ENCODE measurements at regions not wholly inside any gene's neighbourhood (a gene's known extent, or its start where the extent isn't known, plus 50 kb on each side); places are given as distances from the start of the nearest gene placed in this dataset.
"Not testable (repeated sequence)": the region's sequence is repeated elsewhere in the genome, so short reads cannot be mapped to it uniquely, and the experiment has no call there.

DNA sequence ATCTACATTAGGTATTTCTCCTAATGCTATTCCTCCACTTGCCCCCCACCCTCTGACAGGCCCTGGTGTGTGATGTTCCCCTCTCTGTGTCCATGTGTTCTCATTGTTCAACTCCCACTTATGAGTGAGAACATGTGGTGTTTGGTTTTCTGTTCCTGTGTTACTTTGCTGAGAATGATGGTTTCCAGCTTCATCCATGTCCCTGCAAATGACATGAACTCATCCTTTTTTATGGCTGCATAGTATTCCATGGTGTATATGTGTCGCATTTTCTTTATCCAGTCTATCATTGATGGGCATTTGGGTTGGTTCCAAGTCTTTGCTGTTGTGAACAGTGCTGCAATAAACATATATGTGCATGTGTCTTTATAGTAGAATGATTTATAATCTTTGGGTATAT lies 50.6 kb upstream of the GRHL3 start:
- not testable (repeated sequence) for H3K27me3 ChIP-seq; H3K79me2 ChIP-seq (ENCODE audit: low read depth); H3K4me1 ChIP-seq; H3K36me3 ChIP-seq; H4K20me1 ChIP-seq (ENCODE audit: low read depth); H3K9ac ChIP-seq; H3F3A ChIP-seq (ENCODE audit: low read depth); H3K4me2 ChIP-seq; H3K36me3 Mint-ChIP-seq; H3K9me3 ChIP-seq (ENCODE audit: low read depth); H3K27me3 Mint-ChIP-seq (ENCODE audit: insufficient read depth, low read depth); DNase-seq (ENCODE audit: low spot score); H3K4me3 ChIP-seq; H3K4me3 Mint-ChIP-seq; H2AFZ ChIP-seq (replicated peaks); H3K27ac Mint-ChIP-seq; H3K27ac ChIP-seq; H3K4me1 Mint-ChIP-seq
- H3K9me3 Mint-ChIP-seq, result peaks cover 30% of the 10 kb centered on the region

GRCh38 chr1:24266998-24267397 lies 52.2 kb upstream of the GRHL3 start:
- no peak overlapping the region for H3K9ac ChIP-seq
- H2AFZ ChIP-seq (replicated peaks), result no peak overlapping the region
- peaks cover 21% of the 10 kb centered on the region for H3K9me3 Mint-ChIP-seq
- H3K4me1 Mint-ChIP-seq, result no peaks in the 10 kb centered on the region
- no peaks in the 10 kb centered on the region for H3K9me3 ChIP-seq (ENCODE audit: low read depth)
- no peak overlapping the region for H3K4me3 ChIP-seq
- no peaks in the 10 kb centered on the region for H4K20me1 ChIP-seq (ENCODE audit: low read depth)
- no peaks in the 10 kb centered on the region for H3K27me3 ChIP-seq
- no peak overlapping the region for H3K4me3 Mint-ChIP-seq
- no peaks in the 10 kb centered on the region for H3K36me3 Mint-ChIP-seq
- no peaks in the 10 kb centered on the region for H3K79me2 ChIP-seq (ENCODE audit: low read depth)
- no peak overlapping the region for H3K4me2 ChIP-seq
- peaks cover 4% of the 10 kb centered on the region for H3K27me3 Mint-ChIP-seq (ENCODE audit: insufficient read depth, low read depth)
- no peak for DNase-seq (ENCODE audit: low spot score)
- no peaks in the 10 kb centered on the region for H3K36me3 ChIP-seq
- H3K27ac Mint-ChIP-seq, result no peak overlapping the region
- no peaks in the 10 kb centered on the region for H3K4me1 ChIP-seq
- H3F3A ChIP-seq (ENCODE audit: low read depth), result no peaks in the 10 kb centered on the region
- TF ChIP-seq EZH2 (IDR thresholded peaks at IDR 0.05), result no peak
- no peak for TF ChIP-seq EZH2phosphoT487 (IDR thresholded peaks at IDR 0.05)
- TF ChIP-seq, protein P1, sequence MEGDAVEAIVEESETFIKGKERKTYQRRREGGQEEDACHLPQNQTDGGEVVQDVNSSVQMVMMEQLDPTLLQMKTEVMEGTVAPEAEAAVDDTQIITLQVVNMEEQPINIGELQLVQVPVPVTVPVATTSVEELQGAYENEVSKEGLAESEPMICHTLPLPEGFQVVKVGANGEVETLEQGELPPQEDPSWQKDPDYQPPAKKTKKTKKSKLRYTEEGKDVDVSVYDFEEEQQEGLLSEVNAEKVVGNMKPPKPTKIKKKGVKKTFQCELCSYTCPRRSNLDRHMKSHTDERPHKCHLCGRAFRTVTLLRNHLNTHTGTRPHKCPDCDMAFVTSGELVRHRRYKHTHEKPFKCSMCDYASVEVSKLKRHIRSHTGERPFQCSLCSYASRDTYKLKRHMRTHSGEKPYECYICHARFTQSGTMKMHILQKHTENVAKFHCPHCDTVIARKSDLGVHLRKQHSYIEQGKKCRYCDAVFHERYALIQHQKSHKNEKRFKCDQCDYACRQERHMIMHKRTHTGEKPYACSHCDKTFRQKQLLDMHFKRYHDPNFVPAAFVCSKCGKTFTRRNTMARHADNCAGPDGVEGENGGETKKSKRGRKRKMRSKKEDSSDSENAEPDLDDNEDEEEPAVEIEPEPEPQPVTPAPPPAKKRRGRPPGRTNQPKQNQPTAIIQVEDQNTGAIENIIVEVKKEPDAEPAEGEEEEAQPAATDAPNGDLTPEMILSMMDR (IDR thresholded peaks at IDR 0.05), result no peak
- H3K27ac ChIP-seq, result no peak overlapping the region

- Mint-ChIP-seq H3K9me3 (peaks cover 16% of the 10 kb centered on the region), H3K4me1 (no peaks in the 10 kb centered on the region), H3K36me3 (no peaks in the 10 kb centered on the region), H3K4me3 (no peak overlapping the region), H3K27ac (no peak overlapping the region), H3K27me3 (ENCODE audit: insufficient read depth, low read depth) (peaks cover 4% of the 10 kb centered on the region)
- Histone ChIP-seq H3K4me2 (no peak overlapping the region), H3K27ac (no peak overlapping the region), H3K9me3 (ENCODE audit: low read depth) (no peaks in the 10 kb centered on the region), H3K9ac (no peak overlapping the region), H2AFZ (replicated peaks) (no peak overlapping the region), H3K36me3 (no peaks in the 10 kb centered on the region), H3K27me3 (no peaks in the 10 kb centered on the region), H3K4me1 (no peaks in the 10 kb centered on the region), H3K4me3 (no peak overlapping the region), H4K20me1 (ENCODE audit: low read depth) (no peaks in the 10 kb centered on the region), H3K79me2 (ENCODE audit: low read depth) (no peaks in the 10 kb centered on the region), H3F3A (ENCODE audit: low read depth) (no peaks in the 10 kb centered on the region)
- no peak for TF ChIP-seq EZH2phosphoT487 (IDR thresholded peaks at IDR 0.05)
- TF ChIP-seq EZH2 (IDR thresholded peaks at IDR 0.05), result no peak
- TF ChIP-seq, protein P1 (IDR thresholded peaks at IDR 0.05), result no peak
- no peak for DNase-seq (ENCODE audit: low spot score)
Observed at GRCh38 chr1:24266398-24266941, 52.7 kb upstream of the GRHL3 start.

- H3K4me2 ChIP-seq, result no peak overlapping the region
- no peaks in the 10 kb centered on the region for H4K20me1 ChIP-seq (ENCODE audit: low read depth)
- H3K9ac ChIP-seq, result no peak overlapping the region
- no peaks in the 10 kb centered on the region for H3F3A ChIP-seq (ENCODE audit: low read depth)
- TF ChIP-seq EZH2 (IDR thresholded peaks at IDR 0.05) (no peak), EZH2phosphoT487 (IDR thresholded peaks at IDR 0.05) (no peak)
- TF ChIP-seq, protein P1 (IDR thresholded peaks at IDR 0.05), result no peak
- H3K4me1 Mint-ChIP-seq, result no peaks in the 10 kb centered on the region
- peaks cover 7% of the 10 kb centered on the region for H3K27me3 Mint-ChIP-seq (ENCODE audit: insufficient read depth, low read depth)
- no peak overlapping the region for H2AFZ ChIP-seq (replicated peaks)
- H3K36me3 Mint-ChIP-seq, result no peaks in the 10 kb centered on the region
- no peak overlapping the region for H3K4me3 ChIP-seq
- H3K4me3 Mint-ChIP-seq, result no peak overlapping the region
- H3K9me3 ChIP-seq (ENCODE audit: low read depth), result no peaks in the 10 kb centered on the region
- H3K27ac ChIP-seq, result no peak overlapping the region
- no peaks in the 10 kb centered on the region for H3K9me3 Mint-ChIP-seq
- H3K79me2 ChIP-seq (ENCODE audit: low read depth), result no peaks in the 10 kb centered on the region
- no peaks in the 10 kb centered on the region for H3K4me1 ChIP-seq
- no peak overlapping the region for H3K27ac Mint-ChIP-seq
- no peak for DNase-seq (ENCODE audit: low spot score)
- H3K27me3 ChIP-seq, result no peaks in the 10 kb centered on the region
- H3K36me3 ChIP-seq, result no peaks in the 10 kb centered on the region
Observed at GRCh38 chr1:24263746-24264145, 55.4 kb upstream of the GRHL3 start.
